ENCODE measurements at regions not wholly inside any gene's neighbourhood (a gene's known extent, or its start where the extent isn't known, plus 50 kb on each side); places are given as distances from the start of the nearest gene placed in this dataset.

GRCh38 chr2:105652014-105652796, 92.5 kb upstream of the NCK2 start:
- no peak for DNase-seq (ENCODE audit: low read depth)

GRCh38 chr2:105649534-105649933, 95.2 kb upstream of the NCK2 start:
- no peak for DNase-seq (ENCODE audit: low read depth)

GRCh38 chr2:105647731-105648130, 97.0 kb upstream of the NCK2 start:
- DNase-seq (ENCODE audit: low read depth) = no peak

GRCh38 chr2:105646774-105647076, 98.0 kb upstream of the NCK2 start:
- DNase-seq (ENCODE audit: low read depth) = no peak

GRCh38 chr2:105645938-105646773, 98.6 kb upstream of the NCK2 start:
- DNase-seq (ENCODE audit: low read depth) = no peak

GRCh38 chr2:105645031-105645937, 99.4 kb upstream of the NCK2 start:
- DNase-seq (ENCODE audit: low read depth) = no peak

GRCh38 chr2:105644174-105644980, 100.3 kb upstream of the NCK2 start:
- no peak for DNase-seq (ENCODE audit: low read depth)

GRCh38 chr2:105643405-105644173, 101.1 kb upstream of the NCK2 start:
- no peak for DNase-seq (ENCODE audit: low read depth)

GRCh38 chr2:105641389-105641811, 103.3 kb upstream of the NCK2 start:
- no peak for DNase-seq (ENCODE audit: low read depth)

- DNase-seq (ENCODE audit: low read depth) = no peak
These were observed 104.5 kb upstream of the NCK2 start for GRCh38 chr2:105640246-105640645.

GRCh38 chr2:105636109-105636740, 108.5 kb upstream of the NCK2 start:
- no peak for DNase-seq (ENCODE audit: low read depth)

GRCh38 chr2:105635564-105635963, 109.1 kb upstream of the NCK2 start:
- DNase-seq (ENCODE audit: low read depth) = no peak

GRCh38 chr2:105634198-105634597, 110.5 kb upstream of the NCK2 start:
- DNase-seq (ENCODE audit: low read depth) = no peak

- no peak for DNase-seq (ENCODE audit: low read depth)
These were observed 112.8 kb upstream of the NCK2 start for GRCh38 chr2:105631922-105632321.

- DNase-seq (ENCODE audit: low read depth) = no peak
These were observed 113.7 kb upstream of the NCK2 start for GRCh38 chr2:105631011-105631410.

- no peak for DNase-seq (ENCODE audit: low read depth)
These were observed 115.1 kb upstream of the NCK2 start for GRCh38 chr2:105629634-105630033.

- no peak for DNase-seq (ENCODE audit: low read depth)
These were observed 117.2 kb upstream of the NCK2 start for GRCh38 chr2:105627534-105627933.

- no peak for DNase-seq (ENCODE audit: low read depth)
These were observed 117.8 kb upstream of the NCK2 start for GRCh38 chr2:105626966-105627340.

GRCh38 chr2:105626212-105626965, 118.3 kb upstream of the NCK2 start:
- no peak for DNase-seq (ENCODE audit: low read depth)

GRCh38 chr2:105625632-105626031, 119.1 kb upstream of the NCK2 start:
- no peak for DNase-seq (ENCODE audit: low read depth)

All from stimulated activated CD8-positive, alpha-beta memory T cell treated with anti-CD3 and anti-CD28 coated beads, Interleukin-15, amount 100 ng/mL, for 1 hour (primary cell).